ENCODE measurements at regions not wholly inside any gene's neighbourhood (a gene's known extent, or its start where the extent isn't known, plus 50 kb on each side); places are given as distances from the start of the nearest gene placed in this dataset.

- TF ChIP-seq CTCF (IDR thresholded peaks at IDR 0.05), result no peak
- no peak for TF ChIP-seq POLR2AphosphoS5 (IDR thresholded peaks at IDR 0.05)
- TF ChIP-seq POLR2A (IDR thresholded peaks at IDR 0.05), result no peak
- TF ChIP-seq EP300 (IDR thresholded peaks at IDR 0.05), result no peak
Observed at GRCh38 chr21:18655931-18656330, 252.3 kb upstream of the TMPRSS15 start.

Data from gastroesophageal sphincter (tissue), 3 donors.